ENCODE measurements at regions not wholly inside any gene's neighbourhood (a gene's known extent, or its start where the extent isn't known, plus 50 kb on each side); places are given as distances from the start of the nearest gene placed in this dataset.
A peak's percentile ranks its signal among the peaks of the same experiment; 100 is the strongest.

DNA sequence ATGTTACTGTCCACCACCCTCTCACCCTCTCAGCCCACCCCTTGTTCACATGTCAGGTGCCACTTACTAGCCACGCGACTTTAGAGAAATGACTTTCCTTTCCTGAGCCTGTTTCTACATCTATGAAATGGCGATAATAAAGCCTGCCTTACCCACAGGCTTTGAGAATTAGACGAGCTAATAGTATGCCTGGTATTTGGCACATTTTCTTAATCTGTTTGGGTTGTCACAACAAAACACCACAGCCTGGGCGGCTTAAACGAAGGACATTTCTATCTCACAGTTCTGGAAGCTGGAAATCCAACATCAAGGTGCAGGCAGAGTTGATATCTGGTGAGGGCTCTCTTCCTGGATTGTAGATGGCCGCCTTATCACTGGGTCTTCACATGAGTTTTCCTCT, 273.9 kb upstream of the FMN2 start:
- TF ChIP-seq, protein P1, sequence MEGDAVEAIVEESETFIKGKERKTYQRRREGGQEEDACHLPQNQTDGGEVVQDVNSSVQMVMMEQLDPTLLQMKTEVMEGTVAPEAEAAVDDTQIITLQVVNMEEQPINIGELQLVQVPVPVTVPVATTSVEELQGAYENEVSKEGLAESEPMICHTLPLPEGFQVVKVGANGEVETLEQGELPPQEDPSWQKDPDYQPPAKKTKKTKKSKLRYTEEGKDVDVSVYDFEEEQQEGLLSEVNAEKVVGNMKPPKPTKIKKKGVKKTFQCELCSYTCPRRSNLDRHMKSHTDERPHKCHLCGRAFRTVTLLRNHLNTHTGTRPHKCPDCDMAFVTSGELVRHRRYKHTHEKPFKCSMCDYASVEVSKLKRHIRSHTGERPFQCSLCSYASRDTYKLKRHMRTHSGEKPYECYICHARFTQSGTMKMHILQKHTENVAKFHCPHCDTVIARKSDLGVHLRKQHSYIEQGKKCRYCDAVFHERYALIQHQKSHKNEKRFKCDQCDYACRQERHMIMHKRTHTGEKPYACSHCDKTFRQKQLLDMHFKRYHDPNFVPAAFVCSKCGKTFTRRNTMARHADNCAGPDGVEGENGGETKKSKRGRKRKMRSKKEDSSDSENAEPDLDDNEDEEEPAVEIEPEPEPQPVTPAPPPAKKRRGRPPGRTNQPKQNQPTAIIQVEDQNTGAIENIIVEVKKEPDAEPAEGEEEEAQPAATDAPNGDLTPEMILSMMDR (IDR thresholded peaks at IDR 0.05; ENCODE audit: partially characterized antibody, unreplicated experiment), result no peak
- Mint-ChIP-seq H3K9me3 (ENCODE audit: unreplicated experiment) (no peaks in the 10 kb centered on the region), H3K4me3 (ENCODE audit: unreplicated experiment) (no peak overlapping the region), H3K4me1 (ENCODE audit: low read depth, unreplicated experiment) (peaks cover 4% of the 10 kb centered on the region), H3K27me3 (ENCODE audit: unreplicated experiment) (peaks cover 4% of the 10 kb centered on the region), H3K27ac (ENCODE audit: unreplicated experiment) (no peak overlapping the region), H3K36me3 (ENCODE audit: unreplicated experiment) (no peaks in the 10 kb centered on the region)
- no peak for DNase-seq

DNA sequence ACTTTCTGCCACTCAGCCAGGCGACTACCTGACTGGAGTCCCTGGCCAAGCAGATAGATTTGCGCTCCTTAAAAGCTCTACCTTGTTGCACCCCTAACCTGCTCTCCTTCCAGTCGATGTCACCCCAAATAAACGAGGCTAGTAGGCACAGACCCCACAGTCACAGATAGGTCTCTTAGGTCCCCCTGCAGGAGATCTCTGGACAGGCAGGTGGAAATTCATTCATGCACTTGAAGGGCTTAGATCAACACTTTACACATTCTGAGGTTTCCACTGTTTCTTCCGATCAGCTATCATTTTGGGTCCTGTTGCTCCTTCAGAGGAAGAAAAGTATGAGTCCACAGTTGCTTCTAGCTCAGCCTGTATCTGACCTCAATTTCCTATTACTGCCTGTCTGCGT, 272.6 kb upstream of the FMN2 start:
- no peak overlapping the region for H3K27ac Mint-ChIP-seq (ENCODE audit: unreplicated experiment)
- no peak overlapping the region for H3K4me3 Mint-ChIP-seq (ENCODE audit: unreplicated experiment)
- H3K9me3 Mint-ChIP-seq (ENCODE audit: unreplicated experiment), result no peaks in the 10 kb centered on the region
- H3K27me3 Mint-ChIP-seq (ENCODE audit: unreplicated experiment), result peaks cover 4% of the 10 kb centered on the region
- TF ChIP-seq, protein P1 (IDR thresholded peaks at IDR 0.05; ENCODE audit: partially characterized antibody, unreplicated experiment), result peak; percentile 42
- H3K36me3 Mint-ChIP-seq (ENCODE audit: unreplicated experiment), result no peaks in the 10 kb centered on the region
- no peak for DNase-seq
- peaks cover 4% of the 10 kb centered on the region for H3K4me1 Mint-ChIP-seq (ENCODE audit: low read depth, unreplicated experiment)

DNA sequence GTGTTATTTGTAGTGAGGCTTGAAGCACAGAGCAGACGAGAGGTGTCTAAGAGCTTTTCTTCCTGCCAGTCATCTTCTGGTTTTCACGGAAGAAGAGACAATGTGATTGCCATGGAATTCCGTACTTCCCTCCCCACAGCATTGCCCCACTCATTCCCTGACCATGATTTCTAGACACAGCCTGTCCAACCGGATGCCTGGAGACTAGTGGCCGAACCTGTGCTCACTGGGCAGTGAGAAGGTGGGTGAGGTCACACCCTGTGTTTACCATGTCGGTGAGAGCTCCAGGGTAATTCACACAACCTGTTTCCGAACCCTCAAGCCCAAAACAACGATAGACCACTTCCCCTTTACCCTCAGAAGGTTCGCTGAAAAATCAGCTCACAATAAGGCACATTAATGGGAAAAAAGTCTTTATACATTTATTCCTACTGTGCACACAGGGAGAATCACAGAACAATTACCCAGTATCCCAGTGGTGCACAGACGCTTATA, 271.9 kb upstream of the FMN2 start:
- no peak overlapping the region for H3K4me3 Mint-ChIP-seq (ENCODE audit: unreplicated experiment)
- H3K36me3 Mint-ChIP-seq (ENCODE audit: unreplicated experiment), result no peaks in the 10 kb centered on the region
- TF ChIP-seq, protein P1 (IDR thresholded peaks at IDR 0.05; ENCODE audit: partially characterized antibody, unreplicated experiment), result no peak
- H3K27me3 Mint-ChIP-seq (ENCODE audit: unreplicated experiment), result peaks cover 4% of the 10 kb centered on the region
- H3K9me3 Mint-ChIP-seq (ENCODE audit: unreplicated experiment), result no peaks in the 10 kb centered on the region
- H3K27ac Mint-ChIP-seq (ENCODE audit: unreplicated experiment), result no peak overlapping the region
- no peak for DNase-seq
- H3K4me1 Mint-ChIP-seq (ENCODE audit: low read depth, unreplicated experiment), result peaks cover 4% of the 10 kb centered on the region

DNA sequence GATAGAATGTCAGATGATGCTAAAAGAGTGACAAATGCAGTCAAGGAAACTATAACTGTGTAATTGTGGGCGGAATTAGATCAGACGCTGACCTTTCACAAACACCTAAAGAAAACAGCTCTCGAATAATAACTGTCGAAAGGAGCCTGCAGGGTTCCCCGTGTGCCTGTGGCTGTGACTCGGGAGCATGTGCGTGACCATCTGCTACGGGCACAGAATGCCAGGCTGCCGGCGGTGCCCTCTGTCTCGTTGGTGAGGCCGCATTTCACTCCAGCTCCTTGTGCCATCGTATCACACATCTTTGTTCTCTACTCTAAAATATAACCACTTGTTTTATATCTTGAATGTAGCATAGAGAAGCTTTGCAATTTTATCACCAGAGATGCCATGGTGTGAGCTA, 267.8 kb upstream of the FMN2 start:
- no peaks in the 10 kb centered on the region for H3K36me3 Mint-ChIP-seq (ENCODE audit: unreplicated experiment)
- H3K4me3 Mint-ChIP-seq (ENCODE audit: unreplicated experiment), result no peak overlapping the region
- no peak for DNase-seq
- peaks cover 9% of the 10 kb centered on the region for H3K4me1 Mint-ChIP-seq (ENCODE audit: low read depth, unreplicated experiment)
- TF ChIP-seq, protein P1 (IDR thresholded peaks at IDR 0.05; ENCODE audit: partially characterized antibody, unreplicated experiment), result no peak
- H3K27me3 Mint-ChIP-seq (ENCODE audit: unreplicated experiment), result peaks cover 4% of the 10 kb centered on the region
- H3K27ac Mint-ChIP-seq (ENCODE audit: unreplicated experiment), result no peak overlapping the region
- H3K9me3 Mint-ChIP-seq (ENCODE audit: unreplicated experiment), result no peaks in the 10 kb centered on the region

DNA sequence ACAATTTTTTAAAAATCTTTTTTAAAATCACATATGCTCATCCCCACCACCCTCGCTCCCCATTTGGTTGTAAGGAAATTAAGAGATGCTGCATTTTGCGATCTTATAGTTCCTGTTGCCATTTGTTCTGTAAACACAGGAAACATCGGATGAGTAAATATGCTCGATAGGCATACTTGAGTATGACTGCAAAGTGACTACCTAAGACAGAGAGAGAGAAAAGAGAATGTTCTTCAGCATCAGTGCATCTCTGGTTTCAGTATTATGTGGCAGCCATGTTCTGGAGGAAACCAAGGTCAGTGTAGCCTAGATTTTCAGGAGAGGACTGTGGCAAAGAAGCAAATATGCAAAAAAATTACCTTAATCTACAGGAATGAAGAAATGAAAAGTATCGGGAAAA, 265.5 kb upstream of the FMN2 start:
- DNase-seq, result no peak
- H3K9me3 Mint-ChIP-seq (ENCODE audit: unreplicated experiment), result no peaks in the 10 kb centered on the region

More for the DNA sequence above, 265.5 kb upstream of the FMN2 start:
- H3K27ac Mint-ChIP-seq (ENCODE audit: unreplicated experiment), result no peak overlapping the region
- H3K27me3 Mint-ChIP-seq (ENCODE audit: unreplicated experiment), result no peaks in the 10 kb centered on the region
- peaks cover 9% of the 10 kb centered on the region for H3K4me1 Mint-ChIP-seq (ENCODE audit: low read depth, unreplicated experiment)
- no peak overlapping the region for H3K4me3 Mint-ChIP-seq (ENCODE audit: unreplicated experiment)
- TF ChIP-seq, protein P1 (IDR thresholded peaks at IDR 0.05; ENCODE audit: partially characterized antibody, unreplicated experiment), result no peak
- no peaks in the 10 kb centered on the region for H3K36me3 Mint-ChIP-seq (ENCODE audit: unreplicated experiment)

Measured in glutamatergic neuron (in vitro differentiated cells).